LHCN-M2 (cell line): ENCODE measurements at regions not wholly inside any gene's neighbourhood (a gene's known extent, or its start where the extent isn't known, plus 50 kb on each side); places are given as distances from the start of the nearest gene placed in this dataset.
"Not testable (repeated sequence)": the region's sequence is repeated elsewhere in the genome, so short reads cannot be mapped to it uniquely, and the experiment has no call there.

Experiments used
- DNase-seq: peaks from one replicate; pipeline ENCODE4 v3.0.0-alpha.2; 2012; ENCODE audit warnings: low read depth

- no peak for DNase-seq
Observed at GRCh38 chr7:26070290-26070689, 81.7 kb upstream of the NFE2L3 start.

GRCh38 chr7:26071622-26072456 is 80.2 kb upstream of the NFE2L3 start:
- DNase-seq: no peak

- no peak for DNase-seq
Observed at GRCh38 chr7:26073041-26073440, 79.0 kb upstream of the NFE2L3 start.

- no peak for DNase-seq
Observed at GRCh38 chr7:26074919-26075318, 77.1 kb upstream of the NFE2L3 start.

- DNase-seq: no peak
Observed at GRCh38 chr7:26076691-26077090, 75.3 kb upstream of the NFE2L3 start.

GRCh38 chr7:26078437-26079336 is 73.3 kb upstream of the NFE2L3 start:
- peak; percentile 41 for DNase-seq

GRCh38 chr7:26081638-26082037 is 70.4 kb upstream of the NFE2L3 start:
- DNase-seq: no peak

GRCh38 chr7:26083113-26083512 is 68.9 kb upstream of the NFE2L3 start:
- no peak for DNase-seq

- DNase-seq: no peak
Observed at GRCh38 chr7:26084418-26084817, 67.6 kb upstream of the NFE2L3 start.

- DNase-seq: no peak
Observed at GRCh38 chr7:26085771-26086170, 66.2 kb upstream of the NFE2L3 start.

GRCh38 chr7:26087321-26088091 is 64.5 kb upstream of the NFE2L3 start:
- DNase-seq: no peak

GRCh38 chr7:26089469-26089868 is 62.5 kb upstream of the NFE2L3 start:
- not testable (repeated sequence) for DNase-seq

GRCh38 chr7:26090927-26091519 is 61.0 kb upstream of the NFE2L3 start:
- peak; percentile 56 for DNase-seq

- no peak for DNase-seq
Observed at GRCh38 chr7:26091933-26092332, 60.1 kb upstream of the NFE2L3 start.

- no peak for DNase-seq
Observed at GRCh38 chr7:26093023-26093422, 59.0 kb upstream of the NFE2L3 start.

GRCh38 chr7:26096136-26096535 is 55.9 kb upstream of the NFE2L3 start:
- DNase-seq: no peak

GRCh38 chr7:26097837-26098668 is 53.9 kb upstream of the NFE2L3 start:
- DNase-seq: no peak

- DNase-seq: no peak
Observed at GRCh38 chr7:26099236-26099635, 52.8 kb upstream of the NFE2L3 start.

- no peak for DNase-seq
Observed at GRCh38 chr7:26100406-26101339, 51.3 kb upstream of the NFE2L3 start.
